ENCODE measurements at regions not wholly inside any gene's neighbourhood (a gene's known extent, or its start where the extent isn't known, plus 50 kb on each side); places are given as distances from the start of the nearest gene placed in this dataset.
A peak's percentile ranks its signal among the peaks of the same experiment; 100 is the strongest.
"Not testable (repeated sequence)": the region's sequence is repeated elsewhere in the genome, so short reads cannot be mapped to it uniquely, and the experiment has no call there.

DNA sequence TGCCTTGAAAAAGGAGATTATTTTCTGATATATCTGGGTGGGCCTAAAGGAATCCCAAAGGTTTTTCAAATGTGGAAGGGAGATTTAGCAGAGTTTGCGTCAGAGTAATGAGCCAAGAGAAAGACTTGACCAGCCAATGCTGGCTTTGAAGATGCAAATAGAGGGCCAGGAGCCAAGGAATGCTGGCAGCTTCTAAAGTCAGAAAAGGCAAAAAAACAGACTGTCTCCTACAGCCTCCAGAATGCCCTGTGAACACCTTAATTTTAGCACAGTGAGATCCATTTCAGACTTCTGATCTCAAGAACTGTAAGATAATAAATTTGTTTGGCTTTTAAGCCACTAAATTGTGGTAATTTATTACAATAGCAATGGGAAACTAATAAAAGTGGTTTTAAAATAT is 122.6 kb upstream of the FREM1 start:
- no peak for DNase-seq

DNA sequence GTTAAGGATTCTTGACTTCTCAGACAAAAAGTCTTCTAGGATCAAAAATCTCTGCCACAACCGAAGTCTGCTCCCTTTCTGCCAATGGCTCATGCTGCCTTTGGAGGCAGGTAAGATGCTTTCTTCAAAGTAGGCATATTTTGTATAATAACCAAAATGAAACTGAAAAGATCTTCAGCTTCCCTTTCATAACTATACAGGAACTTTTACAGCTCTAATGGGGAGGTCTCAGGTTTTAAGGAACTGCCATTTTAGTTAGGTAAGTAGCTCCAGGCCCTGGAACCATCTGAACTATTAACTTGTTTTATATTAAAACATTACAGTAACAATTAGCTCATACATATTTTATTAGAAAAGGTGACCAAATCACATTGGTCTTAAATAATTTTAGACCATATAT is 110.9 kb upstream of the FREM1 start:
- DNase-seq, result no peak

DNA sequence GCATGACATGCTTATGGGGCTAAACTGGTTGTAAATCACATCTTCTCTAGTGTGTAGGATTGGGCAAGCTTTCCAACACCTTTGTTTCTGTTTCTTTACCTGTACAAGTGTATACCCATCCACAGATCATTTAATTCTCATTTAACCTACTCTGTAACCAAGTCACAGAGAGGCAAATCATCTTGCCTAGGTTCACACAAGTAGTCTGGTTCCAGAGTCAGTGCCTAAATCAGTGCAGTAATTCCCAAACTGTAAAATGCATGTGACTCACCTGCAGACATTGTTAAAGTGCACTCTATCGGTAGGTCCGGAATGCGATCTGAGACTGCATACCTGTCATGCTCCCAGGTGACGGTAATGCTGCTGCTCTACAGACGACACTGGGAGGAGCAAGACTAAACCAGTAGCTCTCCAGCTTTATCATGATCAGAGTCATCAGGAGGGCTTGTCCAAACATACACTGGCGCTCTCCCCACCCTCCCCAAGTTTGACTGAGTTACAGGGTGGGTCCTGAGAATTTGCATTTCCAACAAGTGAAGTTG is 107.9 kb upstream of the FREM1 start:
- no peak for DNase-seq

DNA sequence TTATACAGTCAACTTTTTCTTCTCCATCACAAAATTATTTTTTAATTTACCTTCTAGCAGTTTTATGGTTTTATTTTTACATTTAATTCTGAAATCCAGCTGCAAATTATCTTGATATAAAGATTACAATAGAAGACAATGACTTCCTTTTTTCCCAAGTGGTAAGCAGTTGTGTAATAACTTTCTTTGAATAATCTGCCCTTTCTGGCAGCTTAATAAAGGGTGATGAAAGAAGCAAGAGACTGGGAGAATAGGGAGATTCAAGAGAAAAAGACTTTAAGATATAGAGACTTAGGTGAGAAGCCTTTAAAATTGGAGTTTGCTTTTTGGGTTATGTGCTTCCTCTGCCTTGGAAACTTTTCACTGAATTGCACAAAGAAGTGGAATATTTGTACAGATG is 100.4 kb upstream of the FREM1 start:
- DNase-seq, result no peak

DNA sequence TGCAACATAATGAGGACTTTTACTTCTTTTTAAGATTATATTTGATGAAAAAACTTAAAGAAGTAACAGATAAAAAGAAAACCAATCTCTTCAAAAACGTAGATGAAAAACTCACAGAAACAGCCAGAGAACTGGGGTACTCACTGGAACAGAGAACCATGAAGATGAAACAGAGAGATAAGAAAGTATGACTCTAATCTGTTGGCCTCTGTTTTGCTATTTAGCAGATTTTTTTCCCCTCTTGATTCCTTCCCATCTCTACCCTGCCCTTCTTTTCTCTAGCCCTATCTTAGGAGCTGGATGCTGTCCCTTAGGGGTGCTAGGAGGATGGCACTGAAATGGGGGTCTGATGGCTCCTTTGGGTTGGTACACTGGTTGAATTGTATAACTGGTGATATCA is 97.5 kb upstream of the FREM1 start:
- no peak for DNase-seq

DNA sequence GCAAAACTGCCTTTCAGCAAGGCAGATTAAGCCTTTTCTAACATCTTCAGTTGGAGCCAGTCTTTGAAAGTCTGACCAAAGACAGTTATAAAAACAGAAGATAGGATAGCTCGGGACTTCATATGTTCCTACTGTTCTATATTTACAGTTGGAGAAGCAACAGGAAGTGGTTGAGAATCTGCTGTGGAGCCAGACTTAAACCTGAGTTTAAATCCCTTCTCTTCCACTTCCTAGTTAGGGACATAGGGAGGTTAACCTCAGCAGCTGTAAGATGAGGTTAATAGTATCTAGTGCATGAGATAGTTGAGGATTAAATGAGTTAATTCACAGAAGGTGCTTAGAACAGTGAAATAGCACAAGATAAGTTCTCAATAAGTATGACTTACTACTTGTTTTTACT is 84.5 kb upstream of the FREM1 start:
- DNase-seq, result no peak

DNA sequence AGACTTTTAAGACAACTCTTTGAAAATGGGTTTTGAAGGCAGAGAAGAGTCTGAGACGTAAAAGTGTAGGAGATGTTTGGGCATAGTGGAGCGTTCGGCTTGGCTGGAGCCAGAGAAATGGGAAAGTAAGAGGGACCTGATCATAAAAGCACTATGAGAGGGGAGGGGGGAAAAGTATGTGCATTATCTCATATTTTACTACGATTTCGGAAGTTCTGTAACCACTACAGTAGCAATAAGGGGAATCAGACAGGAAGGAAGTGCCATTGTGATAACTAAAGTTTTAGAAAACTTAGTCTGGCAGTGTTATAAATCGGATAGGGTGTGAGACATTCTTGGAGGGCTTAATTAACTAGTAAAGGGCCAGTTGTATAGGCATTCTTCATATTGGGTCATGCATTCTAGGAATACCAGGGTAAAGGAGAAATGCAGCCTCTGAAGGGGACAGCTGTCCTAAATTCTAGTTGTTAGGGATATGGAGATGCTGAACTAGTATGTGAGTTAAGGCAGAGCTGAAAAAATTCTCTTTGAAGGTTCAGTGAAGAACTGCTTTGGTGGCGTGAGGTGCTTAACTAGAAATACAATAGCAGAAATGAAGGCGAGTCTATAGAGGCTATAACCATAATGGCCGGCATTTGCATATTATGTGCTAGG is 83.8 kb upstream of the FREM1 start:
- no peak for DNase-seq

DNA sequence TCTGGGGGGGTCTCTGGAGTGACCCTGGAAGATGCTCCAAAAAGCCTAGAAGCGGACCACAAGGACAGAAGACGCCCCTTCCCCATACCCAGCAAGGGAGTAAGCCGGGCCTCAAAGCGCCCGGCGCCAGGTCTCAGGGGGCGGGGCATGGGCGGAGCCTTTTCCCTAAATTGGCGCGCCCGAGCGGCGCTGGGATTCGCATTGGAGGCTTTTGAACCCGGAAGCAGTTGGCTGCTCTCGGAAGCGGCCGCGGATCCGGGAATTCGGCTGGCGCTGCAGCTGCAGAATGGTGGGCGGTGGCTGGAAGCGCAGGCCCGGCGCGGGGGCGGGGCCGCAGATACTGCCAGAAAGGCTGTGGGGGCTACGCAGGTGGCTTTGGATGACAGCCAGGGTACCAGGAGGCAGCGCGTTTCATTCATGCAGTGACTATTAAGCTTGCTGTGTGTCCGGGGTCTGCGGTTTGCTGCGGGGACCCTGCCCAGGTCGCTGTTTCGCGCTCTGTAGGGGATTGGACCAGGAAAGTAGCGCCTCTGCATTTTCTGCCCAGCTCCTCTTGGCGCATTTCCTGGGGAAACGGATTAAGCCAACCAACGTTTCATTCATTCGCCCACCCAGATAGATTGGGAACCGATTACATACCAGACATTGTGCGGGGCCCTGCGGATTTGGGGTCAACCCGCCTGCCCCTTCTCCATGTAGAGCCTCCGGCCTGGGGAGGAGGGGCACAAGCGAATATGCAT is 83.0 kb upstream of the FREM1 start:
- DNase-seq, result peak; percentile 25

DNA sequence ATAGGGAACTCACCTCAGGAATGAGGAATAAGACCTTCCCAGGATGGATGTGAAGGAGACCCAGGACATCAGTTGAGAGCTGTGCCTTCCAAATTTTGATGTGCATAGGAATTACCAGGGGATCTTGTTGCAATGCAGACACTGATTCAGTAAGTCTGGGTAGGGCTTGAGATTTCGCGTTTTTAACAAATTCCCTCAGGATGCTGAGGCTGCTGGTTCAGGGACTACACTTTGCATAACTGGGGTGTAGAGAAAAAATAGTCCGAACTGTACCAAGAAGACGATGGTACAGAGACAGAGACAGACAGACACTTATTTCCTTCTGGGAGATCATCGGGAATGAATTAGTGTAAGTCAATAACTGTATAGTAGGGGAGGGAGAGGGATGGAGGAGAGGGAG is 82.3 kb upstream of the FREM1 start:
- DNase-seq, result no peak

DNA sequence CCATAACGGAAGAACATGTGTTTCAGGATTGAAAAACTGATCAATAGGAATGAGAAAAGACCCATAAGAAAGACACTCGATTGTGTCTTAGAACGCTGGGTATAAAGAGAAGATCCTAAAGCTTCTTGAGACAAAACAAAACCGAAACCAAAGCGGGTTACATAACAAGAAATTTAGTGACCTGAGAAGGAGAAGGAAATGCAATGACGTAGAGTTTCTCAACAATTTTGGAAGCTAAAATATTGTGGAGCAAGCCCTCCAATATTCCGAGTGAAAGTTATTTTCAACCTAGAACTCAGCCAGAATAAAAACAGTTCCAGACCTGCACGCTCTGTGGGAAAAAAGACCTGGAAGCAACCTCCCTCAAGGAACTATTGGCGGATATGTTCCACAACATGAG is 81.9 kb upstream of the FREM1 start:
- DNase-seq, result no peak

DNA sequence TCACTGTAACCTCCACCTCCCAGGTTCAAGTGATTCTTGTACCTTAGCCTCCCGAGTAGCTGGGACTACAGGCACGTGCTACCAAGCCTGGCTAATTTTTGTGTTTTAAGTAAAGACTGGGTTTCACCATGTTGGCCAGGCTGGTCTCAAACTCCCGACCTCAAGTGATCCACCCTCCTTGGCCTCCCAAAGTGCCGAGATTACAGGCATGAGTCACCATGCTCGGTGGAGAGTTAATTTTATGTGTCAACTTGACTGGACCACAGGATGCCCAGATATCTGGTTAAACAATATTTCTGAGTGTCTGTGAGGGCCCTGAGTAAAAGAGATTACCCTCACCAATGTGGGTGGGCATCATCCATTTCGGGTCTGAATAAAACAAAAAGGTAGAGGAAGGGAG is 80.4 kb upstream of the FREM1 start:
- not testable (repeated sequence) for DNase-seq

DNA sequence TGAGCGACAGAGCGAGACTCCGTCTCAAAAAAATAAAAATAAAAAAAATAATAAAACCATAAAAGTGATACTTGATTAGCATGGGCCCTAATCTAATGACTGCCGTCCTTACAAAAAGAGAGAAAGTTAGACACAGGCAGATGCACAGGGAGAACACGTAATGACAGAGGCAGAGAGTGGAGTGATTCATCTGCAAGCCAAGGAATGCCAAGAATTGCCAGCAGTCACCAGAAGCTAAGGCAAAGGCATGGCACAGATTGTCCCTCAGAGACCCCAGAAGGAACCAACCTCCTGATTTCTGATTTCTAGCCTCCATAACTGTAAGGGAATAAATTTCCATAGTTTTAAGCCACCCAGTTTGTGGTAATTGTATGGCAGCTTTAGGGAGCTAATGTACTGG is 79.6 kb upstream of the FREM1 start:
- DNase-seq, result no peak

DNA sequence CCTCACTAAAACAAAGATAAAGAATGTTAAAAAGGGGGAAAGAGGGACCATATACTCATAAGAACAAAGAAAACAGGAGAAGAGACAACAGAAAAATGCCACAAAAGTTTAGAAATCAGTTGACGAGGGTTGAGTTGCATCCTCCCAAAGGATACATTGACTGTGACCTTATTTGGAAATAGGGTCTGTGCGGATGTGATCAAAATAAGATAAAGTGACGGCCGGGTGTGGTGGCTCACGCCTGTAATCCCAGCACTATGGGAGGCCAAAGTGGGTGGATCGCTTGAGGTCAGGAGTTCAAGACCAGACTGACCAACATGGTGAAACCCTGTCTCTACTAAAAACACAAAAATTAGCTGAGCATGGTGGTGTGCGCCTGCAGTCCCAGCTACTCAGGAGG is 79.1 kb upstream of the FREM1 start:
- not testable (repeated sequence) for DNase-seq

DNA sequence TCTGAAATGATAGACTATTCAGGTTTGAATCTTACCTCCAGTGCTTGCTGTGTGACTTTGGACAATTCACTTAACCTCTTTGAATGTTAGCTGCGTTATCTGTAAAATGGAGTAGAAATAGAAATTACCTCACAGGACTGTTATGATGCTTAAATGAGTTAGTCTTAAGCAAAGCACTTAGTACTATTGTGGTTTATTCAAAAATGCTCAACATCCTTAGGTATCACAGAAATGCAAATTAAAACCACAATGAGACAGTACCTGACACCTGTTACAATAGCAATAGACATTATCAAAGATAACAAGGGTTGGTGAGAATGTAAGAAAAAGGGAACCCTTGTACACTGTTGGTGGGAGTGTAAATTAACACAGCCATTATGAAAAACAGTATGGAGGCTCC is 77.6 kb upstream of the FREM1 start:
- DNase-seq, result no peak

DNA sequence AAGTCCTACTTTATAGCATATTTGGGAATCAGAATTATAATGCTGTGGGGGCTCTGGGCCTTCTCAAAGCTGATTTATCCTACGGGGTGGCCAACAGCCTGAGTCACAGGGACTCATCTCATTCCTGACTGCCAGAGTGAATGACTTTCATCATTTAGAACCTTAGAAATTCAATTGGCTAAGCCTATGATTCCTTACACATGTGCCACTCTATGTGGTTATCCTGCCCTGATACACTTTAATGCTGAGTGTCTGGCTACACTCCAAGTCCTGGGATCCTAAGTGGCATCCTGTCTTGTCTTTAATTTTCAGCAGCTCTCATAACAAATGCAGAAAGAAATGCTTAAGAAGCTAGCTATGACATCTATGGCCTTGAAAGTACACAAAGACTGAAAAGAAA is 75.2 kb upstream of the FREM1 start:
- no peak for DNase-seq

DNA sequence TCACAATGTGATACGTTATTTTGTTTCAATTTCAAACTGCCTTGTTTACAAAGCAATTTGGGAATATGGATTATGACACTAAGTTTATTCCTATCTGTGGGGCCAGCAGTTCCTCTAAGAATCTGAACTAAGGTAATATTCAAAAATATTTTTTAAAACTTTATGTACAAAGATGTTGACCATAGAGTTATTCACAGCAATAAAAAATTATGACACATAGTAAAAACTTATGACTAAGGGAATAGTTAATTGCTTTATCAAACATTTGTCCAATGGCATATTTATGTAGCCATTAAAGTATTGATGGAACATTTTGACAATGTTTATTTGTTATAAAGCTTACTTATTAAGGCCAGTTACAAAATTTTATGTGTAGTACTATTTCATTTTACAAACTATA is 73.4 kb upstream of the FREM1 start:
- no peak for DNase-seq

DNA sequence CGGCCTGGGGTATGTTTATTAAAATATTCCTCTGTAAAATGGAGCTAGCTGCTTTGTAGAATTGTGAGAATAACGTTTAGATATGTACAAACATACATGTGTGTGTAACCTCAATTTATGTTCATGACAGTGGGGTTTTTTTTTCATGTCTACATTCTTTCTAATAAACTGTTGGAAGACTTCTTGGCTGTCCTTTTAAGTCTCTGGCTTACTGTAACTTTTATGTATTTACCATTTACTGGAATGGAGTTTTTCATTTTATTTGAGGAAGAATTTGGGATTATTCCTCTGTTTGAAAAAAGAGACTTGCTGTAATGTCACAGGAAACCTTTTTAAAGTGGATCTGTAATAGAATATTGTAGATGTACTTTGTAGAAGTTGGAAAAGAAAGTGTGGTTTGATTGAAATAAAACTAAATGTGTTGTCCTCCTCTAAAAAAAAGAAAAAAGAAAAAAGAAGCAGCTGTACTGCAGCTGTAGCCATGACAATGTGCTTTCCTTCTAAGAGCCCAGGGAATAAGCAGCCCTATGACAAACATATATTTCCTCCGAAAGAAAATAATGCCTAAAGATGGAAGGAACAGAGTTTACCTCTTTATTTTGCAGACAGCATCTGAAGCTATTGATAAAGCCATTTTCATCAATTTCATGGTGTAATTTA is 71.2 kb upstream of the FREM1 start:
- DNase-seq, result no peak

DNA sequence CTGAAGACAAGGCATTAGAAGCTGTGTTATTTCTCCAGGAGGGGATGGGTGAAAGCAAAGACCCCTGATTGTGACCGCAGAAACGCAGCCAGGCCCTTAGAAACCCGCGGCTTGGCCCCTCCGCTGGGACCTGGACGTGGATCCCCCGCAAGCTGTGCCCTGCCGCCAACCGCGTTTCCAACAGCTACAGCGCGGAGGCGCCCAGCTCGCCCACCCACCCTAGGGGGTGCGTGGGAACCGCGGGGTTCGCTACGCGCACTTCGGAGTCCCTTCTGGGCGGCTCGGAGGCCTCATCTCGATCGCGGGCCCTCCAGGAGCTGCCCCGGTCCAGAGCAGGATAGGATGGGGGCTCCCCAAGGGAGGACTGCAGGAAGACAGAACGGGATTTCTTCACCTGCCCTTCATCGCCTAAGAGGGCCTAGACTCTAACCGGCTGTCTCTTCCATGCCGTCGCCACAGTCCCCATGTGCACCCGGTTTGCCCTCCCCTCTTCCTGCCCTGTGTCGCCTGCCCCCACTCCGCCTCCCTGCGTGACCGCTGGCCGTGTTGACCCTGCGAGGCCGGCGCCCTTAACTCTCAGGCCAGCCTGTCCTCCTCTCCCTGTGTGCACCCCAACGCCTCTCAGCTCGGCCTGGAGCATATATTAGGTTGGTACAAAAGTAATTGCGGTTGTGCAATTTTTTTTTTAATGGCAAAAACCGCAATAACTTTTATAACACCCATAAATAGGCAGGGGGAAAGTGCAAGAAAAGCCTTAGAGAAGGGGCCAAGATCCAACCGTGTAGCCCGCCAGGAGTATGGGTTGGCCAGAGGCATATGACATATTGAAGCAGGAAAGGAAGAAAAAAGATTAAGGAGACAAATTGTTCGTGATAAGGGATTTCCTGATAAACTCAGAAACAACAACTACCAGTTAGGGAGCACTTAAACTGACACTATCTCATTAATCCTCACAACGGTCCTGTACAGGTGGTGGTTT is 68.1 kb upstream of the FREM1 start:
- no peak for DNase-seq

DNA sequence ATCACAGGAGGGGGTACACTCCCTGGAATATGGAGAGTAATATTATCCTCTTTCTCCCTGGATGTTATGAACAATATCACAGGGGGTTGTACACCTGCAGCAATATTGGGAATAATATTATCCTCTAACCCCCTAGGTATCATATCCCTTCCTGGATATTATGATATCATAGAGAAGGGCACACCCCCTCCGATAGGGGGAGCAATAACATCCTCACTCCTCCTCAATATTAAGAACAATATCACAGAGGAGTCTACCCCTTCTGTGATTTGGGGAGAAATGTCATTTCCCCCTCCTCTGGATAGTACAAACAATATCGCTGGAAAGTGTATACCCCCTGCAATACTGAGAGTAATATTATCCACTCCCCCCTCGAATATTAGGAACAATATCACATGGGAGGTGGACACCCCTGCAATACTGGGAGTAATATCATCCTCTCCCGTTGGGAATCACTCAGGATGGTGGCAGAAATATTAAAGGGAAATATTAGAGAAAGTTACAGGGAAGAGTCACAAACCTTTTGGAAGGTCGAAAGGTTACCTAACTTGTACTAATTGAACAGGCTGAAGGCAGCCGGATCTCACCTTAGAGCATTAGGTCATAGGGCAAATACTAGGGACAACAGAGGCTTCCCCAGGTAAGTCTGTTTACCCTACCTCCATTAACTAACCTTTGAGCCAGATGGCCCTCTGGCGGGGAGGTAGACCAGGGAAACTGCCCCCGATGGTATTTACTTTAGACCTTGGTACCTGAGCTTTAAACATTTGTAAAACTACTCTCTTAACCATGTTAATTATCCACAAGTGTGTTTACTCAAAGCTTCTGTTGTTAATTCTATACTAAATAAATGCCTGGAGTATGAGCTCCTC is 57.5 kb upstream of the FREM1 start:
- DNase-seq, result no peak

DNA sequence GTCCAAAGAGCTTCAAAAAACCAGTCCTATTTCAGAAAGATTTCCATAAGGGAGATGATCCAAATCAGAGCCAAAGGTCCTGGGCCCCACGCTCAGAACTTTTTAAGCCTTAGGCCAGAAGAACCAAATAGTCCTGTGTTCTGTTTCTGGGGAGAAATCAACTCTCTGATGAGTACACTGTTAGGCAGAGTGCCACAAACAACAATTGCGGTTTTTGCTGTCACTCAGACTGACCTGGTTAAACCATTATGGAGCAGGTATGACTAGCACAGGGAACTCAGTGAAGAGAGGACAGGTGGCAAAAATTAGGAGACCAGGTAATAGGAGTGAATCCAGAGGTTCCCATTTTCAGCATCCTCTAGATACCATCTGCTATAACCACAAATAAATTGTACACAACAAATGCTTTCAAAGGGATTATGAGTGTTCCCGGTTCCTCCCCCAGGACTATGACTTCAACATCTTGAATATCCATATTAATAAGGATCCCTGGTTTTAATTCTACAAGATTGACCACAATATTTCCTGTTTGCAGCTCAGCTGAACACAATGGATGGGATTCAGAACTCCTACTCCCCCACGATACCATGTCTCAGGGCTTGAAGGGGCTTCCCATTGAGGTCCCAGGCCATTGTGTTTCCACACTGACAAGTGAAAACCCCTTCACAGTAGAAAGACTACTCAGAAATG is 52.1 kb upstream of the FREM1 start:
- DNase-seq, result no peak

DNA sequence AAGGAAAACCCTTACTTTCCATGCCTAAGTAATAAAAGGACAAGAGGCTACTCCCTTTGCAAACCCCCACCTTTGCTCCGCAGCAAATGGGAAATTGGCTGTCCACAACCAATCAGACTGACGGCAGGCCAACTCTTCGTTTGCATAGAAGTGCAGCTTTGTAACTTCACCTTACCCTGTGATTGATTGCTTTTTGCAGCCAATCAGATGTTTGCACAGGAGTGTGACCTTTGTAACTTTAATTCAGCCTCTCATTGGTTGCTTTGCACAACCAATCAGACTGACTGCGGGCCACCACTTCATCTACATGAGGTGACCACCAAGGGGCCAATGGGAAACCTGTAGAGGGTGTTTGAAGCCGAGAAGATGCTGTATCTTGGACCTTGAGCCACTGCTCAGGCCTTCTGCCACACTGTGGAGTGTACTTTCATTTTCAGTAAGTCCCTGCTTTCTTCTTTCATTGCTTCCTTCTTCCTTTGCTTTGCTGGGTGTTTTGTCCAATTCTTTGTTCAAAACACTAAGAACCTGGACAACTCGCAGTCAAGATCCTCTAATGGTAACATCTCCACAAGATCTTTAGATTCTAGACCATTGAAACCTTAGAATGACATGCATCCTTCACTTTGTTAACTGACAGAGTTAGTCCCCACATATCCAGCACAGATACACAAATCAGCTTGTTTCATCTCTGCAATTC is 51.3 kb upstream of the FREM1 start:
- no peak for DNase-seq

Data from activated effector memory CD4-positive, alpha-beta T cell treated with Interleukin-2 at 50 U/mL for 16 hours (primary cell).